ENCODE measurements at regions not wholly inside any gene's neighbourhood (a gene's known extent, or its start where the extent isn't known, plus 50 kb on each side); places are given as distances from the start of the nearest gene placed in this dataset.
A peak's percentile ranks its signal among the peaks of the same experiment; 100 is the strongest.

DNA sequence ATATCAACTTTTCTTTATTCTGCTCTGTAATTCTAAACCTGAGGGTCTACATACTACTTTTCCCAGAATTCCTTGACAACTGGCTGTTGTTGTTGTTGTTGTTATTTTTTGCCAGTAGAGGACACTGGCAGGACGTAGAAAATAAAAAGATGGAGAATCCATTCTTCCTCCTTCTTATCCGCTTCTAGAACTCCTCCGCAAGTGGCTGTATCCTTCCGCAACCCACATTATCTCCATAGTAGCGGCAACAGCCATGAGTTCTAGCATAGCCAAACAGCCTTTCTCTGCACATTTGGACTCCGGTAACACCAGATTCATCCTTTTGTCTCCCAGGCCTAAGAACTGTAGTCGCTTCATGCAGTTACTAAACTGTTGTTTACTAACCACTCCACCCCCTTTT is 91.1 kb upstream of the CACHD1 start:
- TF ChIP-seq, protein P1, sequence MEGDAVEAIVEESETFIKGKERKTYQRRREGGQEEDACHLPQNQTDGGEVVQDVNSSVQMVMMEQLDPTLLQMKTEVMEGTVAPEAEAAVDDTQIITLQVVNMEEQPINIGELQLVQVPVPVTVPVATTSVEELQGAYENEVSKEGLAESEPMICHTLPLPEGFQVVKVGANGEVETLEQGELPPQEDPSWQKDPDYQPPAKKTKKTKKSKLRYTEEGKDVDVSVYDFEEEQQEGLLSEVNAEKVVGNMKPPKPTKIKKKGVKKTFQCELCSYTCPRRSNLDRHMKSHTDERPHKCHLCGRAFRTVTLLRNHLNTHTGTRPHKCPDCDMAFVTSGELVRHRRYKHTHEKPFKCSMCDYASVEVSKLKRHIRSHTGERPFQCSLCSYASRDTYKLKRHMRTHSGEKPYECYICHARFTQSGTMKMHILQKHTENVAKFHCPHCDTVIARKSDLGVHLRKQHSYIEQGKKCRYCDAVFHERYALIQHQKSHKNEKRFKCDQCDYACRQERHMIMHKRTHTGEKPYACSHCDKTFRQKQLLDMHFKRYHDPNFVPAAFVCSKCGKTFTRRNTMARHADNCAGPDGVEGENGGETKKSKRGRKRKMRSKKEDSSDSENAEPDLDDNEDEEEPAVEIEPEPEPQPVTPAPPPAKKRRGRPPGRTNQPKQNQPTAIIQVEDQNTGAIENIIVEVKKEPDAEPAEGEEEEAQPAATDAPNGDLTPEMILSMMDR (IDR thresholded peaks at IDR 0.05; ENCODE audit: control insufficient read depth, extremely low read depth, insufficient read depth) = peak; percentile 75
- peak; percentile 3 for DNase-seq (ENCODE audit: low read depth)
- H3K4me3 ChIP-seq (ENCODE audit: low read depth, low read length) = no peak overlapping the region

DNA sequence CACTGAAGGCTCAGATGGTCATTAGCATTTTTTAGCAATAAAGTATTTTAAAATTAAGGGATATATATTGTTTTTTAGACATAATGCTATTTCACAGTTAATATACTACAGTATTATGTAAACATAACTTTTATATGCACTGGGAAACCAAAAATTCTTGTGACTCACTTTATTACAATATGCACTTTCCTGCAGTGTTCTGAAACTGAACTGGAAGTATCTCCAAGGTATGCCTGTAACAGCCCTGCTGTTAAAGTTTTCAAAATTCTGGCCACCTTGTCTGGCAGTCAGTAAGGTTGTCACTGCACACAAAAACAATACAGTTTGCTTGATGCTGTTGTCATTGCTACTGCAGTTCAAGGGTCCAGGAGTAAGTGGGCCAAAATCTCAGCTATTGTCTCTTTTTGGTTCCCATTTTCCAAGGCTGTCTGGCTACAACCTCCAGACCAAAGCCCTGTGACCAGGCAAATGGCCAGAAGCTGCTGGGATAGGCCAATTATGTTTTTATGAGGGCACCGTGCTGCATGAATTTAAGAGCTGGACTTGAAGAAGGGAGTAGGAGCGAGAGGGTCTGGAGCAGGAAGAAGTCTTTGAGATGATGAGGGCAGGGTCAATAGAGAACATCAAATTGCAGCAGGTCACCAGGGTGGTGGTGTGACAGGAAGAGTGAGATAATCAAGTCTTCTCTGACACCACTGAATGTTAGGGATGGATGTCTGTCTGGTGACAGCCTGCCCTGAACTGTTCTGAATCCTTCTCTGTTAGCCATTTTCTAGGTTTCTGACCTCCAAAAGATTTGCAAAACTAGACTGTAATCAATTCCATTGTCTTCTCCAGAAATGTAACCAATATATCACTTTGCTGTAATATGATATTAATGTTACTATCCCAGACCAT is 82.3 kb upstream of the CACHD1 start:
- no peak overlapping the region for H3K4me3 ChIP-seq (ENCODE audit: low read depth, low read length)
- TF ChIP-seq, protein P1 (IDR thresholded peaks at IDR 0.05; ENCODE audit: control insufficient read depth, extremely low read depth, insufficient read depth) = no peak
- DNase-seq (ENCODE audit: low read depth) = peak; percentile 34

DNA sequence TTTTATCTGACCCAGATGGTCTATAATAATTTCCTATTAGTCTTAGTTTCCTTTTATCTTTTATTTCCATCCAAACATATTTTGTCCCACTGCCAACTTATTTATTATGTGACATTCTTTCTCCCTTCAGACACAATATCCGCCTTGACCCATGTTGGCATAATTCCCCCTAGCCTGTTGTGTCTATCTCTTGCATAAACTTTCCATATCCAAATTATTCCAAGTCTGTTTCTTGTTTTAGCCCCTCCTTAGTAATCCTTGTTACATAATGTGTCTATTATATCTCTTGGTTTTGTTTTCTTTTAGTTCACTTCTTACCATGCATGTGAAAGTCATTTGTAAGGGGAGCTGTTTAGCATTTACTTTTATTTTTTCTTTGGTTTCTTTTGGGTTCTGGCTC is 81.6 kb upstream of the CACHD1 start:
- DNase-seq (ENCODE audit: low read depth) = no peak
- TF ChIP-seq, protein P1 (IDR thresholded peaks at IDR 0.05; ENCODE audit: control insufficient read depth, extremely low read depth, insufficient read depth) = no peak

DNA sequence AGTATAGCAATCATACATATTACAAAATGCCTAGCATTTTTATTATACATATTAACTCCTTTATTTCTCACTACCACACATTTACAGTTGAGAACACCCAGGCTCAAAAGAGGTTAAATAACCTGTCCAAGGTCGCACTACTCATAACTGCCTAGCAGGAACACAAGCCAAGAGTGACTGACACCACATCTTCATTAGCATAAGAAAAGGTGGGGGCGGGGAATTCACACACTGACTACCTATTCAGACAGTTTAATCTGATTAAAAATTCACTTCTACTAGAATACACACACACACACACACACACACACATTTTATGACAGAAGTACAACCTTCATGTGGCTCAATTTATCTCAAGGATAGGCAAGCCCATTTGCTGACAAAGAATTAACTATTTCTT is 77.8 kb upstream of the CACHD1 start:
- no peak overlapping the region for H3K4me3 ChIP-seq (ENCODE audit: low read depth, low read length)
- DNase-seq (ENCODE audit: low read depth) = no peak
- TF ChIP-seq, protein P1 (IDR thresholded peaks at IDR 0.05; ENCODE audit: control insufficient read depth, extremely low read depth, insufficient read depth) = no peak

More for the DNA sequence above, 81.6 kb upstream of the CACHD1 start:
- H3K4me3 ChIP-seq (ENCODE audit: low read depth, low read length) = no peak overlapping the region

DNA sequence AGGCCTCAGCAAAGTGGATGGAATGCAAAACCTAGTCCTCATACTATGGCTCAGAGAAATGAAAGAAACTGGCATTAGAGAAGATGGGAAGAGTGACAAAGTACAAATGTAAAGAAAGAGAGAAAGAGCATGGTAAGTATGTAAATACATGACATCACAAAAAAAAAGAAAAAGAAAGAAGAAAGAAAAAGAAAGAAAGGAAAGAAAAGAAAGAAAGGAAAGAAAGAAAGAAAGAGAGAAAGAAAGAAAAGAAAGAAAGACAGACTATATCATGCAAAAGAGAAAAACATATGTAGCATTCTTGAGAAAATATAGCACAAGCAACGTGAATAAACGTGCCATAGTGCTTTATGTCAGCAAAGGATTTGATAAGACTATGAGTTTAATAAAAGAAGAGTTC is 76.1 kb upstream of the CACHD1 start:
- no peak for DNase-seq (ENCODE audit: low read depth)
- no peak overlapping the region for H3K4me3 ChIP-seq (ENCODE audit: low read depth, low read length)
- TF ChIP-seq, protein P1 (IDR thresholded peaks at IDR 0.05; ENCODE audit: control insufficient read depth, extremely low read depth, insufficient read depth) = no peak

DNA sequence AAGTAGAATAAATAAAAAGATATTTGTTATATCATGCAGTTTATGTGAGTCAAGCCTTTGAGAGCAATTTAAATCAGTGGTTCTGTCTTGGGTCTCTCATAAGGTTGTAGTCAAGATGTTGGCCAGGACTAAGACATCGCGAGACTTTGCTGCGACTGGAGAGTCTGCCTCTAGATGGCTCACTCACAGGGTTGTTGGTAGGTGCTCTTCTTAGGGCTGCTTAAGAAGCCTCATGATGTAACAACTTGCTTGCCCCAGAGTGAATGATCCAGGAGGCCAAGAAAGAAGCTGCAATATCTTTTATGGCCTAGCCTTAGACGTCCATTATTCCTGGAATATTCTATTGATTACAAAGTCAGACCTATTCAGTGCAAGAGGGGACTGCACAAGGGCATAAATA is 73.1 kb upstream of the CACHD1 start:
- TF ChIP-seq, protein P1 (IDR thresholded peaks at IDR 0.05; ENCODE audit: control insufficient read depth, extremely low read depth, insufficient read depth) = no peak
- H3K4me3 ChIP-seq (ENCODE audit: low read depth, low read length) = no peak overlapping the region
- DNase-seq (ENCODE audit: low read depth) = no peak

DNA sequence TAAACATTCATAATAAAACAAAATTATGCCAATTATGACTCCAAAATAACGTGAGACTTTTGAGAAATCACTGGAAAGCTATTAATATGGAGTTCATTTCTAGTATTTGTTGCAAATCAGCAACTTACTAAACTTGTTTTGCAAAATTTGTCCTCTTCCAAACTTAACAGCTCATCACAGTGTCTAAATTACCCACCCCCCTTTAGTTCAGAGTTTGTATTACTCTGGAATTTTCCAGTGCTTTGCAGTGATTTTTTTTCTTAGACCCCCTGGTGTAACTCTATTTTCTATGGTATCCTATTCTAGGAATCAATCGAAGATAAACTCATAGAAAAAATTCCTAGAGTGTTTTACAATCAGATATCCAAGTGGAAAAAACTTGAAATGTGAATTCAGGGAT is 72.4 kb upstream of the CACHD1 start:
- no peak for DNase-seq (ENCODE audit: low read depth)
- TF ChIP-seq, protein P1 (IDR thresholded peaks at IDR 0.05; ENCODE audit: control insufficient read depth, extremely low read depth, insufficient read depth) = no peak
- H3K4me3 ChIP-seq (ENCODE audit: low read depth, low read length) = no peak overlapping the region

Measured in LNCaP clone FGC (cell line).